Lung microvascular endothelial cell (primary cell): ENCODE measurements at regions not wholly inside any gene's neighbourhood (a gene's known extent, or its start where the extent isn't known, plus 50 kb on each side); places are given as distances from the start of the nearest gene placed in this dataset.

ENCODE experiments used
- DNase-seq, 2 donors: peaks; one replicate each; pipeline versions ENCODE4 v3.0.0 to v3.0.0-alpha.2; 2010; ENCODE audit warnings: low read depth in 2 of 2

DNA sequence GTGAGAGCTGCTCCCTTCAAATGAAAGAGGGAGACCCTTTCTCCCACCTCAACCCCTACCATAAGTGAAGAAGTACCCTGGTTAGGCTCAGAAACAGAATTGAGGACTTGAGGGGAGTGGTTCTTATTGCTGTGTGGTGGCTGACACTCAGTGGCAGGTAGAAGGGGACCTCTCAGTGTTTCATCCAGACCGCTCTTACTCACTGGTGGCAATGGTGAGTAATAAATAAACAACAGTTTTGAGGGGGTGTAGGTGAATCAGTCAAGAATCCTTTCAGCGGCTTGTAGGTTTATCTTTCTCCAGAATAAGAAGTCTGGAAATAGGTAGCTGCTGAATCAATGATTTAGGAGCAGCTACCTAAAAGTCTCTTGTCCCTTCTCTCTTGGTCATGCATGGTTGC lies 403.4 kb upstream of the B3GAT1 start:
- DNase-seq, result no peak

DNA sequence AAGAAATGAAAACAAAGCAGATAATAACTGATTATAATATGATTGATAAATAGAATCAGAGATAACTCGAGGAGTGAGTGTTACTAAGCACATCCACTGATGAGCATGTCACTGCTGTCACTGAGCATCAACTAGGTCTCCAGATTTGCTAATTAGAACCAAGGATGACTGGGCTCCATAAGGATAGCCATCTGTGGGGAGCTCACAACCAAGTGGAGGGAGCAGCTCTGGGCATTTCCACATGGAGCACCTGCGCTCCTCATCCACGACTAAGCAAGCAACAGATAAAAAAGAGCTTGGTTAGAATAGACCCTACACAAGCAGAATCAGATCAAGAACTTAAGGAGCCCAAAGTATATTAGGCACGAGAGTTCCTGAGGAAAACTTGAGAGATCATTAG lies 396.0 kb upstream of the B3GAT1 start:
- DNase-seq, result no peak

DNA sequence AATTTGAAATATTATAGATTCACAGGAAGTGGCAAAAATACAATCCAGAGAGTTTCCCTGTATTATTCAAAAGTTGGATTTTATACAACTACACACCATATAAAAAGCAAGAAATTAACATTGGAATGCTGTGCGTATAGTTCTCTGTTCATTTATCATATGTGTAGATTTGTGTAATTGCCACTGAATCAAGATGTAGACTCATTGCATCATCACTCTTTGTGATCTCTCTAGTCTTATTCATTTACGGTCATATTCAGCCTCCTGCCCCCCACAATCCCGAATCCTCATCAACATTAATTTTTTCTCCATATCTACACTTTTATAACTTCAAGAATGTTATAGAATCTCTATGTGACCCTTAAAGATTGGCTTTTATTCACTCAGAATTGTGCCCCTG lies 390.6 kb upstream of the B3GAT1 start:
- DNase-seq, result no peak

DNA sequence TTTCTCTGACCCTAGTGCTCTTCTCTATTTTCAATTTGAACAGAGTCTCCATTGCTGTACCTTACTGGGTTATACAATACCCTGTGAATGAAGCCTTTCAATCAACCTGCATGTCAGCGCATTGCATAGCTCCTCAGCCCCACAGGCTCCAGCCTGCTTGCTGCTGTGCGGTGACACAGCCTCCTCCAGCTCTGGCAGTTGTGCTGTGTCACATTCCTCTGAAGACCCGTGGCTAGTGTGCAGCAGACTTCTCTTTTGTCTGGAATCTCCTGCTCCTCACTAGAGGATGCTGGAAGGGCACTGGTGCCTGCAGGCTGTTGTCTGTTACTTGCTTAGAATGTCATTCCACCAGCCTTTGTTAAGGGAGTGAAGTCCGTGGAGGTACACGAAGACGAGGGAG lies 390.1 kb upstream of the B3GAT1 start:
- DNase-seq, result no peak

DNA sequence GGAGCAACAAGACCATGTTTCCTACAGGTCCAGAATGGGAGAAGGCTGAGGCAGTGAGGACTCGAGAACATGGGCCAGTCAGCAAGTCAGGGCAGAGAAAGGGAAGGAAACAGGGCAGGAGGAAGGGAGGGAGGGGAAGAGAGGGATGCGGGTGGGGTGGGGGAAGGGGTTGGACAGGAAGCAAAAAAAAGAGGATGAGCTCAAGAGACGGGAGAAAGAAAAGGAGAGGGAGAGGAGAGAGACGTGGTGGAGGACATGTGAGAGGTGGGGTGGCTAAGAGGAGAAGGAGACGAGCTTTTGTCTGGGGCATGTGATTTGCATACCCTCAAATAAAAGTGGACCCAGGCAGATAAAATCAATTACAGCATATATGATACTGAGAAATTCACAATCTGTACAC lies 389.5 kb upstream of the B3GAT1 start:
- no peak for DNase-seq

DNA sequence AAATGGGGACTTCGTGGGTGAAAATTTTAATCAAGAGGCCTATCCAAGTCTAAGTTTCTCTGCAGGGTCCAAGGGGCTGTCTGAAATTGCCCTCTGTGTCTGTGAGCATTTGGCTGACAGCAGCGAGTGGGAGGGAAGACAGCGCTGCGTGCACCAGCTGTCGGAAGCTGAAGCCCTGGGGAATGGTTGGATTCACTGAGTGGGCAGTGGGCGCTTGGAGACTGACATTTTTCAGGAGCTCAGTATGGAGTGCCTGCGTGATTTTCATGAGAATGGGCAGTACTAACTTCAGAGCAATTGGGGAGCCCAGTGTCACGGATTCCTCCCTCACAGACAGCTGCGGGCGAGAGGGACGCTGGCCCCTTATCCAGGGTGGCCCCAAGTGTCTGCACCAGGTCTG lies 388.8 kb upstream of the B3GAT1 start:
- no peak for DNase-seq

DNA sequence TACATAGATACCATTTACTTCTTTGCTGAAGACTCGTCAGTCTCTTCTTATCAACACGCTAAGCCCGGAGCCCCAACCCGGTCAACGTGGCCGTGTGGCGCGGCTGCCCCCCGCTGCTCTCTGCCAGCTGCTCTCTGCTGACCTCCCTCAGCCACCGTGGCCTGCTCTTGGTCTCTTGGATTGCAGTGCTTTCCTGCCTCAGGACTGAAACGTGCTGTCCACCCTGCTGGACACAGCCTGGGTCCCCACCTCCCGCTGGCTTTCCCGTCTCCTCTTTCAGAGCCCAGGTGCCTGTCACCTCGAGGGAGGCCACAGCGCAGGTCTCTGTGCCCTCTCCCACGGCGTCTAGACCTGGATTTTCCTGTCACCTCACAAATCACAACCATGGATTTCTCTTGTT lies 388.1 kb upstream of the B3GAT1 start:
- no peak for DNase-seq

DNA sequence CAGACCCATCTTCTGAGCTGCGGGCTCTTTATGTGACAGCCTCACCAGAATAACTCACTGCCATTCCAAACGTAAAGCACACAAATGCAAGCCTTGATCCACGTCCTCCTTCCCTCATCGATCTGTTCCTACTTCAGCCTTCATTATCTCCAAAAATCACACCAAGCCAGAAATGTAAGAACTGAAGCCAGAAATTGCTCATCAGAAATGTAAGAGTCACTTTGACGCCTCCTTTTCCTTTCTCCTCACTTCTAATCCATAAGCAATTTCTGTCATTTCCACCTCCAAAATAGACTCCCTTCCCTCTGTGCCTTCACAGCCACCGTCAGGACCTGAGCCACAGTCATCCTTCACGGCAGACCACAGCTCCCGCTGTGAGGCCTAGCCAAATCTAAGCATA lies 387.3 kb upstream of the B3GAT1 start:
- DNase-seq, result no peak

DNA sequence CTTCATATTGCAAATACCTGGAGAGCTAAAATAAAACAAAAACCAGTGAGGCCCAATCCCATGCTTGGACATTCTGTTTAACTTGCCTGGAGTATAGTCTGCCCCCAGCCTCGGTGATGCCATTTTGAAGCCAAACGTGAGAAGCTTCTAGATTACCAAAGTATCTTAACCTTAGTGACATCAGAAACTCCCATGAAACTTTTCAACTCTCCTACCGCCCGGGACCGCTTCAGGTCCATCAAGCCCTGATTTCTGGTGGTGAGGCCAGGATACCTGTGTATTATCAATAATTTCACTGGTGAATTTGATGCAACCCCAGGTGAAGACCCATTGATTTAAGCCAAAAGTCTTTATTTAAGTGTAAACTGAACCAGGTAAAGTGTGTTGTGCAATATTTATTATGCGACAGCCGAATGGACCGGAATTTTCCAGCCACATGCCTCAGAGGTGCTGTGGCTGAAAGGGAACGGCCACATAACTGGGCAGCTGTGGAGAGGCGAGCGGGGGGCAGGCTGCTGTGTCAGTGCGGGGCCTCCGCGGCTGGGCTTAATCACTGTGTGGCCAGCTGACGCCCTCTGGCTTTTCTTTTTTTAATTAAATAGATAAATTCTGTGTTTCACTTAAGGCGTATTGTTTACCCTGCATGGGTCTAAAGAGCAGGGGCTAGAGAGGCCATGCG lies 385.5 kb upstream of the B3GAT1 start:
- DNase-seq, result no peak

DNA sequence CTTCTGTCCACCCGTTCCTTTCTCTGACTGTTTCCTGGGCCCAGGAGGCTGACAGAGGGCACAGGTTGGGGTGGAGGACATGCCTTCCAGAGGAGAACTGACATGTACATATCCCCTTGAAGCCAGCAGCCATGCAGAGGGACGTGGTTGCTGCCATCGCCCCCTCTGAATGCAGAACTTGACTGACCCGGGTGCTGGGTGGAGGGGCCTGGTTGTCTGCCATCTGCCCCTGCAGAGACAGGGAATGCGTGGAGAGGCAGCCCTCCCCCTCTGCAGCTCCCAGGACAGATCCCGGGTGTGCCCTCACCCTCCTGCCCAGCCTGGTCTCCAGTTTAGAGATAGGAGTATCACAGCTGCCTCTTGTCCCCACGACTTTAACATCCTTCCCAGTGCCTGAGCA lies 383.0 kb upstream of the B3GAT1 start:
- DNase-seq, result no peak

DNA sequence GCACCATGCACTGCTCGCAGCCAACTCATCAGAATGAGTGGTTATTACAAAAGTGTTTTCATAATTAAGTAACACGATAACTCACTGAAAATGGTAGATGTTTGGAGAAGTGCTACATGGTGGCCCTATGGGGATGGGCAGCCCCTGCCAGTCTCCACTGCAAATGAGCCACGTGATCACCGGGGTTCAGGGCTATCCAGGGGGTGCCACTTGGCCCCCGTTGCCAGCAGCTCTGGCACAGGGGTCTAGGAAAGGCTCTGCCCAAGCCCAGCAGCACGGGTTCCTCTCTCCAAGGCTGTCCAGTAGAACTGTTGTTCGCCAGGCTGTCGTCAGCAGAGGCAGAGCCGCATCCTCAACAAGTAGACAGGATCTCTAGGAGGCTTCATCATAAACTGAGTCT lies 382.1 kb upstream of the B3GAT1 start:
- DNase-seq, result no peak

DNA sequence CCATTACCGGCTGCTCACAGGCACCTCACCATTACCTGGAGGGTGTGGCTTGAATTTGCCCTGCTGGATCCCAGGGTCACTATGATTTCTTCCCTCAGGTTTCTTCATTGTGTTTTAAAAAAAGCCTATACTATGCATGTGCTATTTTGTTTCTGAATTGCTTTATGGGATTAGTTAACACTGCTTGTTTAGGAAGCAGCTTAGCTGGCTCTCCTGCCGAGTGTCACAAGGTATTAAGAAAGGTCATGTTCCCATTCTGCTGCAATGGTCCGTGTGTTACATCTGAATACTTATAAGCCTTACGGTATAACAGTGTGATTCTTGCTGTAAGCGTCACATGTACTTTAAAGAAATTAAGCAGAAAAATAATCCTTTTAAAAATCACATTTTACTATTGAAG lies 380.6 kb upstream of the B3GAT1 start:
- no peak for DNase-seq

DNA sequence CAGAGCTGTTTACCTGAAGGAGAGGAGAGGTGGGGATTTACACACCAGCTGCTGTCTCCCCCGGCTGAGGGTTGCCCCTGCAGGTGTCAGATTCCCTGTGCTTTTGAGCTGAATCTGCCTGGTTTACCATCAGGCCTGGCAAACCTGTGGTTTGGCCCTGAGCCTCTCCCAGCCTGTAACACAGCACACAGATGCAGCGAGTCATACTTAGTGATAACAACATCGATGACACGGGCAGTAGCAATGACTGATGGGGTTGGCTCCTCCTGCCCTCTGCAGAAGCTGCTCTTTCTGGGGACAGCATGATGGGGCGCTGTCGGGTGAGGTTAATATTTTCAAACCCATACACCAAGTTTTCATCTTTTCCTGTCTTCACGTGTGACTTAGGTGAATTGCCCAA lies 380.0 kb upstream of the B3GAT1 start:
- DNase-seq, result no peak

DNA sequence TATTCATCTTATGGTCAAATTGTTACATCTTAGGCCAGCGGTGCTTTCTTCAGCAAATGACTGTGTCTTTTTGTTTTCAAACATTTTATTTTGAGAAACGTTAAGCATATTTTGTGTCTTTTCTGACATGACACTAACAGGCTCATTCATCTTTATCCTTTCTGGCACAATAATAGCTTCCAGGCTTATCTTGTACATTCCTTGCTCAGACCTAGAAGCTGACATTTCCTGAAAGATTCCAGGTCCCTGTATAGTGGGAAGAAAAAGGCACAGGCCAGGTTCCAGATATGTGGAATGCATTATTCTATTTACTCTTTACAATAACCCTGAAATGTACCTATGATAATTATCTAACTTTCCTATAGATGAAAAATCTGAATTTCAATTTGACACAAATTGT lies 379.1 kb upstream of the B3GAT1 start:
- DNase-seq, result no peak

DNA sequence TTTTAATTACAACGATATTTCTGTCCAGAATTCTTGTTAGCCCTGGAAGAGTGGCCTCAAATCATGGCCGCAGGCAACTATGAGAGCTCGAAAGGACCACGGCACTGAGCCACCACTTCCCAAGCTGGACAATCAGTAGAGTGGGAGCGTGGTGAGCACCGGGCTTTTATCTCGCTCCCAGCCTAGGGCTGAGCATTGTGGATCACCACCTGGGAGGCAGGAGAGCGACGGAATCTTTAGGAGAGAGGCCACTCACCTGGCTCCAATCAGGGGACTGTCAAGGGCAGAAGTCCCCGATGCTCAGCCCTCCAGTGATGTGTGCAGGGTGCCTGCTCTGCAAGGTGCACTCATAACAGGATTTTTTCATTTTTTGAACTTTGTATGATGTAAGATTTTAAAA lies 377.1 kb upstream of the B3GAT1 start:
- no peak for DNase-seq

DNA sequence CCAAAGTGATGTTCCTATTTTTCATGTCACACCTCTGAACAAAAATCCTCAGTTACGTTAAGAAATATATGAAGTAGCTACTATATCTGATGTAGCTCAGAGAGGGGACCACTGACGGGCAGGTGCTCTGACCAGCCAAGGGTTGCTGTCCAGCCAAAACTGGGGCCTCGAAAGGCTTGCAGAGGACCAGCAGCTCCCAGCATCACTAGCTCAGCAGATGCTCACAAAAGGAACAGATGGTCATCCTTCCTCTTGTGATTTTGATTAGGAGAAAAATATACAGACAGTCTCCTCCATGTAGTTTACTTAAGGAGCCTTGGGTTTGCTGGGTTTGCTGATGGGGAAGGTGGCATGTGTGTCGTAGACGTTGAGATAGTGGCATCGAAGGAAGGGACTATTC lies 374.6 kb upstream of the B3GAT1 start:
- DNase-seq, result no peak

DNA sequence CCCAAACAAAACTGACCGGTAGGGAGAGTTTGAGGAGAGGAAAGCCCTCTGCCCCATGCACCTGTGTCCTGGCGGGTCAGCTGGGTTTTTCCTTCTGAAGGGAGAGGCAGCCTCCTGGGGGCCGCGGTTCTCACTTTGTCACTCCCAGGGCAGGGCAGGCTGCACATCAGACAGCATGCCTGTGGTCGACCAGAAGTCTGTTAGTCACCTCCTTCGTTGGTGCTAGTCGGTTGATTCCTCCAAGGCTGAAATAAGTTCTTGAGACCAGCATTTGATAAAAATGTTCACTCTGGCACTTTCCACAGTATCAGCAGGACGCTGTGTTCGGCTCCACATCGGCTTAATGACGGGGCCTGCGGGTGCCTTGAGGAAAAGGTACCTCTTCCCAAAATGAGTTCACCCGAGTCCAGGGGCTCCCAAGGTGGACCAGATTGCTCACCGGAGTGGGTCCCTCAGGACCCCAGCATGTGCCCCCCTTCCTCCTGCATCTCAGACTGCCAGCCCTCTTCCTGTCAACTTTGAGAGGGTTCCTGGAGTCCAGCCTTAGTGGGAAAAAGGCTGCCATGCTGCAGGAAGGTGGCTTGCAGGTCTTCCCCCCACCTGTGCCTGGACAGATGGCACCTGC lies 373.7 kb upstream of the B3GAT1 start:
- no peak for DNase-seq

DNA sequence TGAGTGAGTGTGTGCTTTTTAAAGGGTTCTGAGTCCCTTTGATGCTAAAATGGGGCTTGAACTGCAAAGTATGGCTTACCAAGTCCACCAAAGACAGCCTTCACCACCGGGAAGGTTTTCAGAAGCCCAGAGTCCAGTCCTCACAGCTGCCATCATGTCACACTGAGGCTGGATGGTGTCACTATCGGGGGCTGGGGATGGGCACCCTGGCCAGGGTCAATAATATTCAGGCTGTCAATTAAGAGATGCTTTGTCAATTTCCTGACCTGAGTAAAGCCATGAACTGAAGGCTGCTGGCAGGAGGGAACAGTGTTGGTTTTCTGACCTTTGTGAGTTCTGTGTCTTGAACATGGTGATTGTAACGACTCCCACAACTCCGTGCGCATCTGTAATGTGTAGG lies 373.0 kb upstream of the B3GAT1 start:
- no peak for DNase-seq

DNA sequence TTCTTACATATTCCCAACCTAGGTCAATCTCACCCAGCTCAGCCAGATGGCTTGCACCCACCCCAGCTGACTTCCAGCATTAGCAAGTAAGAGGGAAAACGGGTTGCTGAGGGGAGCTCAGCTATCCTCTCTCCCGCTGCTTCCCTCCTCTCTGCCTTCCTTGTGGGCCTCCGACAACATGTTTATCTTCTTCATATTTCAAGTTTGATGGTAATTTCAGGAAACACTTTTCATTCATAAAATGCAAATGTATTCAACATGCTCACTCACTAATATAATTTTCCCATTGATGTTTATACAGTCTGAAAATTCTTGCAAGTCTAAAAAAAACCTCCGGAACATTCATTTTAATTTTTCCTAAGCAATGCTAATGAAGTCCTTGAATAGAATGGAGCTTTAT lies 372.5 kb upstream of the B3GAT1 start:
- DNase-seq, result no peak

DNA sequence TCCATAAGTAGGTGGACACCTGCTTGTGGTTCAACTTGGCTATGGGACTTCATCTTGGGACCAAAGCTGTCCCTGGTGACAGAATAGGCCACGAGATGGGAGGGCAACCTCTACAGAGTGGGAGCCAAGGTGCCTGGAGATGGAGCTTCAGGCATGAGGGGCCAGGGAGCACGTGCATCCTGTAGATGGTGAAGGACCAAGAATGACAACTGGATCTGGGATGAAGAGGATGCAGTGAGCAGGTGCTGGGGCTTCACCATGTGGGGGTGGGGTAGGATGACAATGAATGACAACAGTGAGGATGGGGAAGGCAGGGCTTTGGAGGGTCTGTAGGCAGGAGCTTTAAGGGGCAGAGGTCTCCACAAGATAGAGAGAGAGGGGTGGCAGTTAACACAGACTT lies 372.0 kb upstream of the B3GAT1 start:
- DNase-seq, result no peak

DNA sequence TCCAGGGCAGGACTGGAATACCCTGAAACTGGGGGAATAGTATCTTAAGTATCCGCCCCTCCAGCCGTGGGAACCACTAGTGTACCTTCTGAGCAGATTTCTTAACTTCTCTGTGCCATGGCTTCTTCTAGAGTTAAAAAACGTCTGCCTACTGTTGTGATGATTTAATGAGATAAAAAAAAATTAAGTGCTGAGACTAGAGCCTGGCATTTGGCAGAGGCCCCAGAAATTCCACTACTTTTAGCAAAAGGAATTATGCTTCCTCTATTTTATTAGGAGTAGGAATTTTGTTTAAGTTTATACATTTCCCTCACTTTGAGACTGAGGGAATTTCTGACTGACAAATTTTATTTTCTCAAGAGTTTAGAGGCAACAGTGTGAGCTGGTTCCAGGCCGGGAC lies 371.2 kb upstream of the B3GAT1 start:
- no peak for DNase-seq

DNA sequence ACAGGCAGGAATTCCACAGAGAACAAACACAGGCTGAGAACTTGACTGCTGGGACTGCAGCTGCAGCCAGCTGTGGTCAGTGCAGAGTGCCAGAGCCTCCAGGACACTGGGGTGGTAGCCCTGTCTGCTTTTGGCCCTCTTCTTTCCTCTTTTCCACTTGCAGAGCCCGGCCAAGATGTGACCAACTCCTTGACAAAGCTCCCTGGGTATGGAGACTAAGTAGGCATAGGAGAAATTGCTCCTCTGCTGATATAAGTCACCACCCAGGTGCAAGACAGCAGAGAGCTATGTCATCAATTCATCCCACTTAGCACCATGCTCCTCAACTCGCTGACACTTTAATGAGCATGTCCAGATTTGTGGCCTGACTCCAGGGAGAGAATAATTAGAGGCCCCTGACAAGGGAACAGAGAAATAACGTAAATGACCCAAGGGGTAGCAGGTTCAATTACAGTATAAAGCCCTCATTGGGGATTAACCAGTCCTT lies 369.4 kb upstream of the B3GAT1 start:
- no peak for DNase-seq

DNA sequence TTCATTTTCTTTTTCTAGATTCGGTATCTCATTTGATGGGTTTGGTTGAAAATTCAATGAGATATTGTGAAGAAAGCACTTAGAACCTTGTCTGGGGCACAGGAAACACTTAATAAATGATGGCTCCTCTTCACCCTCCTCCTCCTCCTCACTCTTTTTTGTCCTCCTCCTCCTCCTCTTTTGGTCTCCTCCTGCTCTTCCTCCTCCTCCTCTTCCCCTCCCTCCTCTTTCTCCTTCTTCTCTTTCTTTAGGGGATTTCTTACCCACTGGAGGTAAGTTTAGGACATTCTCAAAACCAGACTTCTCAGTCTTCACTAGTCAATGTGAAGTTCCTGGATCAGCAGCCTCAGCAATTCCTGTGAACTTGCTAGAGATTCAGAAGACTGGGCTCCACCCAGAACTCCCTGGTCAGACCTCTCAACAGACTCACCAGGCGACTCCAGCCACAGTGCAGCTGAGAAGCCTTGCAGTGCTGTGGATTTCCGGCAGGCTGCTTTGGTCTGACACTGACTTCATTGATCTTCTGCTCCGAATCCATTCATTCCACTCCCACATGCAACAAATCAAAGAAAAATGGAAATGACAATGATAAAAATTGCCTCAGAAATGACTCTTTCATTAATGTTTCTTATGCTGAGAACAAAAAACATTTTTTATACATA lies 368.6 kb upstream of the B3GAT1 start:
- no peak for DNase-seq
